ENCODE measurements at regions not wholly inside any gene's neighbourhood (a gene's known extent, or its start where the extent isn't known, plus 50 kb on each side); places are given as distances from the start of the nearest gene placed in this dataset.

GRCh38 chr6:155509743-155510475 lies 54.3 kb upstream of the NOX3 start:
- ATAC-seq (ENCODE audit: low read depth in 2 of 2) (no peak), DNase-seq (no peak)
- Mint-ChIP-seq H3K4me1 (no peaks in the 10 kb centered on the region), H3K27me3 (no peaks in the 10 kb centered on the region), H3K27ac (no peak overlapping the region), H3K36me3 (no peaks in the 10 kb centered on the region), H3K4me3 (no peak overlapping the region), H3K9me3 (peaks cover 0 to 2% (median 0%) of the 10 kb centered on the region in 7 donors)

- Mint-ChIP-seq H3K27ac (no peak overlapping the region), H3K27me3 (no peaks in the 10 kb centered on the region), H3K4me1 (no peaks in the 10 kb centered on the region), H3K4me3 (no peak overlapping the region), H3K9me3 (peaks cover 2 to 18% (median 6%) of the 10 kb centered on the region in 7 donors), H3K36me3 (peaks cover 0 to 6% of the 10 kb centered on the region in 2 donors)
- no peak for DNase-seq
- no peak for ATAC-seq (ENCODE audit: low read depth in 2 of 2)
These were observed 50.0 kb upstream of the NOX3 start for GRCh38 chr6:155505608-155505989.

All from naive B cell (primary cell).